Subcutaneous abdominal adipose tissue (tissue), 5 donors: ENCODE measurements at regions not wholly inside any gene's neighbourhood (a gene's known extent, or its start where the extent isn't known, plus 50 kb on each side); places are given as distances from the start of the nearest gene placed in this dataset.

ENCODE experiments used
- H3K27ac ChIP-seq: one replicate; pipeline ENCODE4 v1.7.0; 2013; ENCODE audit warnings: low read depth, mild to moderate bottlenecking, inconsistent platforms, low read length, moderate library complexity
- H3K27me3 ChIP-seq, 5 donors: one replicate each; pipeline ENCODE4 v1.7.0; 2013; ENCODE audit warnings: low read length in 5 of 5, inconsistent platforms in 1 of 5; ENCODE audit not compliant: control insufficient read depth in 5 of 5, insufficient read depth in 4 of 5
- H3K36me3 ChIP-seq, 5 donors: one replicate each; pipeline ENCODE4 v1.7.0; 2013; ENCODE audit warnings: low read length in 5 of 5; ENCODE audit not compliant: control insufficient read depth in 5 of 5, insufficient read depth in 5 of 5
- H3K4me1 ChIP-seq, 5 donors: one replicate each; pipeline ENCODE4 v1.7.0; 2013; ENCODE audit warnings: low read length in 5 of 5, mild to moderate bottlenecking in 3 of 5, moderate library complexity in 1 of 5; ENCODE audit not compliant: control insufficient read depth in 5 of 5, insufficient read depth in 5 of 5
- H3K4me3 ChIP-seq, 5 donors: one replicate each; pipeline ENCODE4 v1.7.0; 2013; ENCODE audit warnings: low read length in 5 of 5, low read depth in 1 of 5
- H3K9ac ChIP-seq, 5 donors: one replicate each; pipeline ENCODE4 v1.7.0; 2013; ENCODE audit warnings: low read length in 5 of 5, mild to moderate bottlenecking in 4 of 5, moderate library complexity in 3 of 5
- H3K9me3 ChIP-seq, 5 donors: one replicate each; pipeline ENCODE4 v1.7.0; 2013; ENCODE audit warnings: low read length in 5 of 5; ENCODE audit not compliant: control insufficient read depth in 5 of 5
- donor health status: healthy.
- donor health status: healthy.
- donor health status: healthy.
- donor health status: healthy.
- donor health status: healthy.

GRCh38 chr1:4108758-4109627, 208.9 kb upstream of the C1orf174 start:
- Histone ChIP-seq H3K4me1 (peaks cover 0 to 15% (median 7%) of the 10 kb centered on the region in 5 donors), H3K27ac (no peak overlapping the region)

DNA sequence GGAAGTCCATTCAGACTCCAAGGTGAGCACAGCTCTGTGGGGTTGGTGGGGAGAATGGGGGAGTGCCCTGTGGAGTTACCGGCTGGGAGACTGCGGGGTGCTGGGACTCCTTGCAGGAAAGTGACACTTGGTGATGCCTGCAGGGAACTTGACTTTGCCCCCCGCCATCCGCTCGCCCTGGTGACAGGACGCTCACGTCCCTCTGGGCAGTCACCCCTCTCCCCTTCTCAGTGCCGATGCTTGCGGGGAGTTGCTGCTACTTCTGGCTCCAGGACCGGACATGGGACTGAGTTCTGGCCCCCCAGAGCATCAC, 209.5 kb upstream of the C1orf174 start:
- no peak overlapping the region for H3K4me3 ChIP-seq
- H3K9ac ChIP-seq = no peak overlapping the region
- H3K9me3 ChIP-seq = peaks cover 0 to 6% (median 0%) of the 10 kb centered on the region in 5 donors
- no peak overlapping the region for H3K27ac ChIP-seq
- H3K4me1 ChIP-seq = peaks cover 0 to 15% (median 7%) of the 10 kb centered on the region in 5 donors
- peaks cover 0 to 7% (median 4%) of the 10 kb centered on the region in 5 donors for H3K27me3 ChIP-seq
- H3K36me3 ChIP-seq = no peaks in the 10 kb centered on the region

More at GRCh38 chr1:4108758-4109627, 208.9 kb upstream of the C1orf174 start:
- Histone ChIP-seq H3K27me3 (peaks cover 0 to 7% (median 4%) of the 10 kb centered on the region in 5 donors), H3K36me3 (no peaks in the 10 kb centered on the region), H3K9ac (no peak overlapping the region), H3K9me3 (peaks cover 0 to 6% (median 0%) of the 10 kb centered on the region in 5 donors), H3K4me3 (no peak overlapping the region)

GRCh38 chr1:4110888-4111287, 210.8 kb upstream of the C1orf174 start:
- no peaks in the 10 kb centered on the region for H3K36me3 ChIP-seq
- peaks cover 2 to 7% (median 6%) of the 10 kb centered on the region in 5 donors for H3K27me3 ChIP-seq
- H3K27ac ChIP-seq = no peak overlapping the region

DNA sequence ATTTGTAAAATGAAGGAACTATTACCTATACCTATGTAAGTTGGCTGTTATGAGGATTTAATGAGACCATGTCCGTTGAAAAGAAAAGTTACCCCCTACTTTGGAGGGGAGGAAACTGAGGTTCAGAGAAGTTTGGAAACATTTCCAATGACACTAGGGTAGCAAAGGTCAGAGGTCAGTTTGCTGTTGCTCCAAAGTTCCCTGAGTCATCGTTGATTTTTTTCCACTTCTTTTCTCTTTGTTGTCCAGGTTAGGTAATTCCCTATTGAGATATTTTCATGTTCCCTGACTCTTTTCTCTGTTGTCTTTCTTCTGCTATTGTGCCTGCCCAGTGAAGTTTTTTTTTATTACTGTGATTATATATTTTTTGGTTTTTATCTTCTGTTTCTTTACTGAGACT, 213.8 kb upstream of the C1orf174 start:
- H3K9me3 ChIP-seq = peaks cover 0 to 7% (median 2%) of the 10 kb centered on the region in 5 donors
- H3K4me1 ChIP-seq = peaks cover 0 to 6% (median 0%) of the 10 kb centered on the region in 5 donors
- H3K36me3 ChIP-seq = no peaks in the 10 kb centered on the region
- H3K27me3 ChIP-seq = peaks cover 4 to 14% (median 6%) of the 10 kb centered on the region in 5 donors
- no peak overlapping the region for H3K4me3 ChIP-seq
- no peak overlapping the region for H3K9ac ChIP-seq
- no peak overlapping the region for H3K27ac ChIP-seq

More at GRCh38 chr1:4110888-4111287, 210.8 kb upstream of the C1orf174 start:
- peaks cover 0 to 15% (median 7%) of the 10 kb centered on the region in 5 donors for H3K4me1 ChIP-seq
- H3K4me3 ChIP-seq = no peak overlapping the region
- peaks cover 0 to 7% (median 2%) of the 10 kb centered on the region in 5 donors for H3K9me3 ChIP-seq
- no peak overlapping the region for H3K9ac ChIP-seq

DNA sequence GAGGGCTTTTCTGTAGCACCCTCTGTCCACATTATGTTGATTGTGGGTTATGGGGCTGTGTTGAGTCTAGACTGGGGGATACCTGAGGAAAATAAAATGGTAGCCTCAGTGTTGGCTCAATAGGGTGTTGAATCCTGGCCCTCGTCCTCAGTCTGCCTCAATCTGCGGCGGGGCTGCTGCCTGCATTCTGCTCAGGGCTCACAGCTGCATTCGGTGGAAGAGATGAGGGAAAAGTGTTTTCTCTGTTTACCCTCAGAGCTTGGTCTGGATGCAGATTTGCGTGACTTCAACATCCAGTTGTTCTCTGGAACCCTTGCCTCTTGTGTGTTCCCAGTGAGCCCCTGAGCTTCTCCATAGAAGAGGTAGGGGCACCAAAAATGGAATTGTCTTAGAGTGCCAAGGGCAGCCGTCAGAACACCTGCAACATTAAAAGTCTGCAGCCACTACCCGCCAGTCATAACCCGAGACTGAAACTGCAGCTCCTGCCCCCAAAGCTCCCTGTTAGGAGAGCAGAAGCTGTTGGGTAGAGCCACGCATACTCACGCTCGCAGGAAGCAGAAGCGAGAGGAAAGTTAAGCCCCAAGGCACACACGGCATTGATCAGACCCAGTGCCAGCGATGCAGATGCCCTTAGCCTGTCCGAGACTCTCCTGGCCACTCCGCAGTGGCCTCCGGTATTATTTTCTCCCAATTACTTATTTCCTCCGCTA, 215.3 kb upstream of the C1orf174 start:
- H3K4me3 ChIP-seq = no peak overlapping the region
- H3K27me3 ChIP-seq = peaks cover 5 to 24% (median 10%) of the 10 kb centered on the region in 5 donors
- H3K4me1 ChIP-seq = peaks cover 0 to 3% (median 0%) of the 10 kb centered on the region in 5 donors
- no peak overlapping the region for H3K9ac ChIP-seq
- H3K9me3 ChIP-seq = peaks cover 0 to 7% (median 2%) of the 10 kb centered on the region in 5 donors
- H3K27ac ChIP-seq = no peak overlapping the region
- no peaks in the 10 kb centered on the region for H3K36me3 ChIP-seq

DNA sequence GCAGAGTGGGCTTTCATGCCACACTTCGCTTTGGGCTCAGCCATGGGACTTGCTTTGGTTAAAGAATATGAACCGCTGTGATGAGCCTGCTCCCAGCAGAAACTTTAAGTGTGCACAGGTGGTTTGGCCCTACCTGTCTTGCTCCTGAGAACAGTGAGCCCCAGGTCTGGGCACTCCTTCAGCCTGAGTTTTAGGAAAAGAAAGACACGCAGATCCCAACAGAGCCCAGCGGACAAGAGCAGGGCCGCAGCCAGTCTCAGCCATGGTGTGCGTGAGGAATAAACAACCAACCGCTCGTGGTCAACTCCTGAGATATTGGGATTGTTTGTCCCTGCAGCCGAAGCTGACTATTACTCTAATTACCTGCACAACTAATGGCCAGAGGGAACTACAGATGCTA, 217.1 kb upstream of the C1orf174 start:
- peaks cover 0 to 5% (median 2%) of the 10 kb centered on the region in 5 donors for H3K9me3 ChIP-seq
- no peak overlapping the region for H3K27ac ChIP-seq
- H3K27me3 ChIP-seq = peaks cover 4 to 23% (median 15%) of the 10 kb centered on the region in 5 donors
- peaks cover 0 to 3% (median 0%) of the 10 kb centered on the region in 5 donors for H3K4me1 ChIP-seq
- no peak overlapping the region for H3K4me3 ChIP-seq
- no peak overlapping the region for H3K9ac ChIP-seq
- no peaks in the 10 kb centered on the region for H3K36me3 ChIP-seq

- Histone ChIP-seq H3K27me3 (peaks cover 3 to 21% (median 16%) of the 10 kb centered on the region in 5 donors), H3K27ac (no peak overlapping the region), H3K9ac (no peak overlapping the region), H3K36me3 (no peaks in the 10 kb centered on the region), H3K9me3 (peaks cover 0 to 5% (median 2%) of the 10 kb centered on the region in 5 donors), H3K4me1 (no peaks in the 10 kb centered on the region), H3K4me3 (no peak overlapping the region)
Measured at GRCh38 chr1:4118746-4119515, 218.9 kb upstream of the C1orf174 start.

- Histone ChIP-seq H3K27ac (no peak overlapping the region), H3K4me3 (no peak overlapping the region), H3K4me1 (no peaks in the 10 kb centered on the region), H3K9me3 (peaks cover 0 to 5% (median 2%) of the 10 kb centered on the region in 5 donors), H3K9ac (no peak overlapping the region), H3K27me3 (peaks cover 3 to 21% (median 16%) of the 10 kb centered on the region in 5 donors), H3K36me3 (no peaks in the 10 kb centered on the region)
Measured at GRCh38 chr1:4119516-4120220, 219.6 kb upstream of the C1orf174 start.

- Histone ChIP-seq H3K9me3 (peaks cover 0 to 4% (median 0%) of the 10 kb centered on the region in 5 donors), H3K36me3 (no peaks in the 10 kb centered on the region), H3K27me3 (peaks cover 3 to 21% (median 11%) of the 10 kb centered on the region in 5 donors), H3K9ac (no peak overlapping the region), H3K27ac (no peak overlapping the region), H3K4me3 (no peak overlapping the region), H3K4me1 (no peaks in the 10 kb centered on the region)
Measured at GRCh38 chr1:4120557-4121292, 220.7 kb upstream of the C1orf174 start.
